ENCODE measurements at regions not wholly inside any gene's neighbourhood (a gene's known extent, or its start where the extent isn't known, plus 50 kb on each side); places are given as distances from the start of the nearest gene placed in this dataset.

- CTCF ChIA-PET, result no interaction called here
- no peak overlapping the region for H3K4me2 ChIP-seq (ENCODE audit: low read depth, low read length)
- in situ Hi-C loops (cut with MboI; ENCODE audit: low sequenced_read_pairs), result no loop called here
These were observed 220.6 kb upstream of the FAM241A start for GRCh38 chr4:111924696-111925095.

More at GRCh38 chr4:111924696-111925095, 220.6 kb upstream of the FAM241A start:
- H4K8ac ChIP-seq (ENCODE audit: low read depth in 2 of 2, low read length in 2 of 2), result no peak overlapping the region
- H3K9me3 ChIP-seq (ENCODE audit: control insufficient read depth, insufficient read depth, low read length), result no peaks in the 10 kb centered on the region
- dilution Hi-C loops (cut with HindIII; ENCODE audit: low sequenced_read_pairs, unreplicated experiment) (no loop called here), intact Hi-C loops (cut with micrococcal nuclease) (no loop called here)
- H3K14ac ChIP-seq (replicated peaks; ENCODE audit: low read depth, low read length), result no peak overlapping the region
- TF ChIP-seq SMC3 (IDR thresholded peaks at IDR 0.05; ENCODE audit: low read depth, low read length) (no peak), BHLHE40 (IDR thresholded peaks at IDR 0.05; ENCODE audit: low read depth, low read length) (no peak), MAZ (IDR thresholded peaks at IDR 0.05; ENCODE audit: borderline replicate concordance, low read depth, low read length) (no peak), RAD21 (IDR thresholded peaks at IDR 0.05; ENCODE audit: low read length) (no peak), CEBPB (IDR thresholded peaks at IDR 0.05; ENCODE audit: low read depth, low read length) (no peak), MXI1 (IDR thresholded peaks at IDR 0.05; ENCODE audit: borderline replicate concordance, low read depth, low read length) (no peak), POLR2A (IDR thresholded peaks at IDR 0.05; ENCODE audit: low read depth, low read length) (no peak), RCOR1 (IDR thresholded peaks at IDR 0.05; ENCODE audit: insufficient replicate concordance, low read length) (no peak), FOS (IDR thresholded peaks at IDR 0.05; ENCODE audit: low read depth, low read length) (no peak), RFX5 (IDR thresholded peaks at IDR 0.05; ENCODE audit: low read depth, low read length) (no peak), MAFK (IDR thresholded peaks at IDR 0.05; ENCODE audit: low read depth, low read length) (no peak), NFE2L2 (IDR thresholded peaks at IDR 0.05; ENCODE audit: low read depth, low read length) (no peak)
- TF ChIP-seq, protein P1, sequence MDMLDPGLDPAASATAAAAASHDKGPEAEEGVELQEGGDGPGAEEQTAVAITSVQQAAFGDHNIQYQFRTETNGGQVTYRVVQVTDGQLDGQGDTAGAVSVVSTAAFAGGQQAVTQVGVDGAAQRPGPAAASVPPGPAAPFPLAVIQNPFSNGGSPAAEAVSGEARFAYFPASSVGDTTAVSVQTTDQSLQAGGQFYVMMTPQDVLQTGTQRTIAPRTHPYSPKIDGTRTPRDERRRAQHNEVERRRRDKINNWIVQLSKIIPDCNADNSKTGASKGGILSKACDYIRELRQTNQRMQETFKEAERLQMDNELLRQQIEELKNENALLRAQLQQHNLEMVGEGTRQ (IDR thresholded peaks at IDR 0.05; ENCODE audit: low read depth, low read length), result no peak
- TF ChIP-seq, protein P2, sequence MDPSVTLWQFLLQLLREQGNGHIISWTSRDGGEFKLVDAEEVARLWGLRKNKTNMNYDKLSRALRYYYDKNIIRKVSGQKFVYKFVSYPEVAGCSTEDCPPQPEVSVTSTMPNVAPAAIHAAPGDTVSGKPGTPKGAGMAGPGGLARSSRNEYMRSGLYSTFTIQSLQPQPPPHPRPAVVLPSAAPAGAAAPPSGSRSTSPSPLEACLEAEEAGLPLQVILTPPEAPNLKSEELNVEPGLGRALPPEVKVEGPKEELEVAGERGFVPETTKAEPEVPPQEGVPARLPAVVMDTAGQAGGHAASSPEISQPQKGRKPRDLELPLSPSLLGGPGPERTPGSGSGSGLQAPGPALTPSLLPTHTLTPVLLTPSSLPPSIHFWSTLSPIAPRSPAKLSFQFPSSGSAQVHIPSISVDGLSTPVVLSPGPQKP (IDR thresholded peaks at IDR 0.05; ENCODE audit: borderline replicate concordance, low read depth, low read length), result no peak
- TF ChIP-seq, protein P3, sequence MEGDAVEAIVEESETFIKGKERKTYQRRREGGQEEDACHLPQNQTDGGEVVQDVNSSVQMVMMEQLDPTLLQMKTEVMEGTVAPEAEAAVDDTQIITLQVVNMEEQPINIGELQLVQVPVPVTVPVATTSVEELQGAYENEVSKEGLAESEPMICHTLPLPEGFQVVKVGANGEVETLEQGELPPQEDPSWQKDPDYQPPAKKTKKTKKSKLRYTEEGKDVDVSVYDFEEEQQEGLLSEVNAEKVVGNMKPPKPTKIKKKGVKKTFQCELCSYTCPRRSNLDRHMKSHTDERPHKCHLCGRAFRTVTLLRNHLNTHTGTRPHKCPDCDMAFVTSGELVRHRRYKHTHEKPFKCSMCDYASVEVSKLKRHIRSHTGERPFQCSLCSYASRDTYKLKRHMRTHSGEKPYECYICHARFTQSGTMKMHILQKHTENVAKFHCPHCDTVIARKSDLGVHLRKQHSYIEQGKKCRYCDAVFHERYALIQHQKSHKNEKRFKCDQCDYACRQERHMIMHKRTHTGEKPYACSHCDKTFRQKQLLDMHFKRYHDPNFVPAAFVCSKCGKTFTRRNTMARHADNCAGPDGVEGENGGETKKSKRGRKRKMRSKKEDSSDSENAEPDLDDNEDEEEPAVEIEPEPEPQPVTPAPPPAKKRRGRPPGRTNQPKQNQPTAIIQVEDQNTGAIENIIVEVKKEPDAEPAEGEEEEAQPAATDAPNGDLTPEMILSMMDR (conservative IDR thresholded peaks at IDR 0.05; ENCODE audit: low read depth, low read length), result no peak
- no peak overlapping the region for H3K18ac ChIP-seq (ENCODE audit: low read depth, low read length)
- no TSS peak for BruUV-seq (replicated peaks)
- no peak overlapping the region for H3K4ac ChIP-seq (ENCODE audit: low read depth, low read length)
- H3K27me3 ChIP-seq (ENCODE audit: control insufficient read depth, insufficient read depth, low read length), result no peaks in the 10 kb centered on the region
- no peak overlapping the region for H2BK20ac ChIP-seq (ENCODE audit: low read depth, low read length)
- no peak overlapping the region for H3K27ac ChIP-seq (ENCODE audit: insufficient read depth, low read length)
- no peak overlapping the region for H3K56ac ChIP-seq (ENCODE audit: extremely low read depth, insufficient read depth, low read length)
- H3K36me3 ChIP-seq (ENCODE audit: control insufficient read depth, insufficient read depth, low read length), result no peaks in the 10 kb centered on the region
- no peaks in the 10 kb centered on the region for H3K79me1 ChIP-seq (ENCODE audit: low read depth in 1 of 2, low read length in 2 of 2)
- H2BK5ac ChIP-seq (ENCODE audit: low read depth, low read length, poor library complexity, severe bottlenecking), result no peak overlapping the region
- no peak overlapping the region for H2BK120ac ChIP-seq (ENCODE audit: low read depth, low read length)
- DNase-seq, result no peak
- no peak overlapping the region for H2AK5ac ChIP-seq (ENCODE audit: low read depth, low read length)
- H2AFZ ChIP-seq (replicated peaks; ENCODE audit: low read length, poor library complexity), result no peak overlapping the region
- no peak for ATAC-seq (ENCODE audit: low read depth)
- no CpG with 5 or more reads among the region's 1 CpG for WGBS, 2 experiments (ENCODE audit: extremely low coverage in 2 of 2, insufficient read length in 1 of 2)
- no peak overlapping the region for H2AK9ac ChIP-seq (replicated peaks; ENCODE audit: low read depth, low read length, poor library complexity)
- POLR2A ChIA-PET (ENCODE audit: unreplicated experiment), result no interaction called here
- H3K9ac ChIP-seq (ENCODE audit: low read depth, low read length), result no peak overlapping the region
- no peak overlapping the region for H4K5ac ChIP-seq (ENCODE audit: low read depth, low read length)
- H3K23ac ChIP-seq (ENCODE audit: low read depth, low read length), result no peak overlapping the region
- no peak overlapping the region for H3K4me3 ChIP-seq (ENCODE audit: insufficient read depth, low read depth, low read length)
- H4K91ac ChIP-seq (ENCODE audit: insufficient read depth, low read depth, low read length), result no peak overlapping the region
- no peaks in the 10 kb centered on the region for H3K9me1 ChIP-seq (ENCODE audit: insufficient read depth, low read length)
- no peaks in the 10 kb centered on the region for H4K20me1 ChIP-seq (ENCODE audit: insufficient read depth, low read length)
- no peak overlapping the region for H2BK15ac ChIP-seq (ENCODE audit: low read depth, low read length)
- H3K4me1 ChIP-seq (ENCODE audit: control insufficient read depth, insufficient read depth, low read length), result no peaks in the 10 kb centered on the region

Measured in IMR-90 (cell line).